ENCODE measurements at regions not wholly inside any gene's neighbourhood (a gene's known extent, or its start where the extent isn't known, plus 50 kb on each side); places are given as distances from the start of the nearest gene placed in this dataset.

GRCh38 chr7:136039577-136040345, 62.6 kb upstream of the MTPN start:
- no peak for TF ChIP-seq CTCF (IDR thresholded peaks at IDR 0.05)
- TF ChIP-seq POLR2A (IDR thresholded peaks at IDR 0.05), result no peak
- TF ChIP-seq EP300 (IDR thresholded peaks at IDR 0.05; ENCODE audit: low read depth), result peak; percentile 30

Data from transverse colon (tissue), 3 donors.